H1 (cell line): ENCODE measurements at regions not wholly inside any gene's neighbourhood (a gene's known extent, or its start where the extent isn't known, plus 50 kb on each side); places are given as distances from the start of the nearest gene placed in this dataset.

ENCODE experiments used
- CTCF ChIA-PET: fragments of 300-600 bp; sonication (Branson Sonifier 250); formaldehyde crosslinking; loops from one replicate; lab custom pipeline; 2021; ENCODE audit not compliant: partially characterized antibody; lab: Charles Lee
- POLR2A ChIA-PET: fragments of 300-600 bp; sonication (Branson Sonifier 250); formaldehyde crosslinking; loops from one replicate; lab custom pipeline; 2021; ENCODE audit warnings: inconsistent platforms; ENCODE audit not compliant: partially characterized antibody; lab: Charles Lee
- DNase-seq, 2 experiments: peaks; one replicate each; pipeline versions ENCODE4 v3.0.0 to v3.0.0-alpha.2; 2010 to 2022; ENCODE audit warnings: low spot score in 2 of 2, low read depth in 1 of 2, mixed read lengths in 1 of 2
- FAIRE-seq: peaks from 2 replicates; lab custom pipeline; 2011; peaks lifted over from hg19 to GRCh38; lab: Jason Lieb, UNC
- H2AFZ ChIP-seq: 2 replicates; pipeline ENCODE4 v1.8.1; 2012; ENCODE audit warnings: low read length, inconsistent platforms
- H2AK5ac ChIP-seq: 2 replicates; pipeline ENCODE4 v1.6.1; 2013; ENCODE audit warnings: low read depth, low read length
- H2BK120ac ChIP-seq: replicated peaks from 2 replicates; pipeline ENCODE3; 2013; ENCODE audit warnings: low read depth, low read length, inconsistent platforms
- H2BK12ac ChIP-seq: 2 replicates; pipeline ENCODE4 v1.6.1; 2013; ENCODE audit warnings: low read depth, low read length
- H2BK15ac ChIP-seq: 2 replicates; pipeline ENCODE4 v1.6.1; 2013; ENCODE audit warnings: low read length
- H2BK20ac ChIP-seq: 2 replicates; pipeline ENCODE4 v1.6.1; 2013; ENCODE audit warnings: low read length
- H2BK5ac ChIP-seq: 2 replicates; pipeline ENCODE4 v1.6.1; 2013; ENCODE audit warnings: low read depth, low read length
- H3K14ac ChIP-seq: 2 replicates; pipeline ENCODE4 v1.6.1; 2013; ENCODE audit warnings: inconsistent platforms; ENCODE audit not compliant: insufficient read length
- H3K18ac ChIP-seq: 2 replicates; pipeline ENCODE4 v1.6.1; 2013; ENCODE audit warnings: low read length; ENCODE audit errors: extremely low read depth
- H3K23ac ChIP-seq: 2 replicates; pipeline ENCODE4 v1.6.1; 2013; ENCODE audit warnings: inconsistent platforms; ENCODE audit not compliant: insufficient read length
- H3K23me2 ChIP-seq: 2 replicates; pipeline ENCODE4 v1.6.1; 2013; ENCODE audit warnings: low read depth, low read length
- H3K27ac ChIP-seq: 2 replicates; pipeline ENCODE4 v1.6.1; 2011; ENCODE audit warnings: low read depth, low read length, inconsistent platforms
- H3K27me3 ChIP-seq, 4 experiments: replicated peaks in 1 of 4; 1 replicate in 1 of 4; 2 replicates in 3 of 4; pipeline versions ENCODE4 v1.6.1 to v1.8.1; 2011 to 2013; ENCODE audit warnings: low read length in 3 of 4, mild to moderate bottlenecking in 3 of 4, inconsistent platforms in 2 of 4, mixed read lengths in 2 of 4, moderate library complexity in 1 of 4; ENCODE audit not compliant: control insufficient read depth in 3 of 4, insufficient read depth in 3 of 4; ENCODE audit errors: extremely low read depth in 1 of 4
- H3K36me3 ChIP-seq, 4 experiments: 2 replicates each; pipeline versions ENCODE4 v1.6.1 to v1.8.1; 2011 to 2013; ENCODE audit warnings: mild to moderate bottlenecking in 4 of 4, low read length in 3 of 4, moderate library complexity in 2 of 4, control low read depth in 1 of 4, inconsistent platforms in 1 of 4; ENCODE audit not compliant: insufficient read depth in 4 of 4, control insufficient read depth in 2 of 4
- H3K4ac ChIP-seq: replicated peaks from 2 replicates; pipeline ENCODE3; 2013; ENCODE audit warnings: low read length, low read depth, mixed read lengths, inconsistent platforms; ENCODE audit not compliant: insufficient read length
- H3K4me1 ChIP-seq, 4 experiments: replicated peaks in 1 of 4; 1 replicate in 1 of 4; 2 replicates in 3 of 4; pipeline versions ENCODE4 v1.6.1 to v1.8.1; 2011 to 2013; ENCODE audit warnings: low read length in 3 of 4, inconsistent platforms in 2 of 4, mixed read lengths in 1 of 4; ENCODE audit not compliant: insufficient read depth in 4 of 4, control insufficient read depth in 3 of 4
- H3K4me2 ChIP-seq, 2 experiments: 2 replicates each; pipeline versions ENCODE4 v1.6.1 to v1.8.1; 2011 to 2013; ENCODE audit warnings: low read depth in 2 of 2, low read length in 2 of 2, control low read depth in 1 of 2, inconsistent platforms in 1 of 2, mild to moderate bottlenecking in 1 of 2; ENCODE audit not compliant: insufficient read depth in 1 of 2
- H3K4me3 ChIP-seq, 4 experiments: fragments of 200-600, 300-600 bp in 1 of 4; sonication (generic), shearing (Covaris generic), sonication (Bioruptor Twin) in 1 of 4; 2 replicates each; pipeline versions ENCODE4 v1.5.1 to v1.8.1; 2011 to 2016; ENCODE audit warnings: low read length in 4 of 4, low read depth in 3 of 4, control low read depth in 2 of 4, inconsistent platforms in 2 of 4, mild to moderate bottlenecking in 2 of 4, mixed read lengths in 1 of 4, moderate library complexity in 1 of 4; ENCODE audit not compliant: insufficient read depth in 2 of 4; ENCODE audit errors: extremely low read depth in 1 of 4
- H3K56ac ChIP-seq: replicated peaks from 2 replicates; pipeline ENCODE3; 2013; ENCODE audit warnings: low read depth, mild to moderate bottlenecking, mixed read lengths, low read length, inconsistent platforms; ENCODE audit not compliant: insufficient read length
- H3K79me1 ChIP-seq: 2 replicates; pipeline ENCODE4 v1.6.1; 2013; ENCODE audit warnings: low read depth, low read length, control low read depth
- H3K79me2 ChIP-seq, 2 experiments: 2 replicates each; pipeline versions ENCODE4 v1.6.1 to v1.8.1; 2012 to 2013; ENCODE audit warnings: low read length in 2 of 2, mild to moderate bottlenecking in 2 of 2, inconsistent platforms in 1 of 2; ENCODE audit not compliant: insufficient read depth in 2 of 2, control insufficient read depth in 1 of 2
- H3K9ac ChIP-seq, 4 experiments: replicated peaks in 1 of 4; 1 replicate in 1 of 4; 2 replicates in 3 of 4; pipeline versions ENCODE4 v1.6.1 to v1.8.1; 2011 to 2013; ENCODE audit warnings: low read depth in 3 of 4, low read length in 3 of 4, control low read depth in 2 of 4, mild to moderate bottlenecking in 2 of 4, moderate library complexity in 2 of 4, inconsistent platforms in 1 of 4; ENCODE audit errors: extremely low read depth in 1 of 4
- H3K9me3 ChIP-seq, 2 experiments: 2 replicates each; pipeline versions ENCODE4 v1.6.1 to v1.8.1; 2012 to 2013; ENCODE audit warnings: mild to moderate bottlenecking in 2 of 2, moderate library complexity in 2 of 2, control low read depth in 1 of 2, inconsistent platforms in 1 of 2, low read depth in 1 of 2, low read length in 1 of 2, mixed read lengths in 1 of 2; ENCODE audit not compliant: insufficient read depth in 2 of 2
- H4K20me1 ChIP-seq, 2 experiments: replicated peaks in 1 of 2; 2 replicates each; pipeline versions ENCODE3 to v1.8.1; 2011 to 2013; ENCODE audit warnings: inconsistent platforms in 2 of 2, low read length in 2 of 2, mild to moderate bottlenecking in 1 of 2; ENCODE audit not compliant: insufficient read depth in 2 of 2, control insufficient read depth in 1 of 2
- H4K5ac ChIP-seq: 2 replicates; pipeline ENCODE4 v1.6.1; 2013; ENCODE audit warnings: low read length, low read depth, mixed read lengths, inconsistent platforms; ENCODE audit not compliant: insufficient read length
- H4K8ac ChIP-seq: 2 replicates; pipeline ENCODE4 v1.8.0; 2013; ENCODE audit warnings: mild to moderate bottlenecking, moderate library complexity, low read length, inconsistent platforms; ENCODE audit not compliant: insufficient read depth; ENCODE audit errors: extremely low read depth
- H4K91ac ChIP-seq: replicated peaks from 2 replicates; pipeline ENCODE3; 2013; ENCODE audit warnings: low read length, mixed read lengths, inconsistent platforms; ENCODE audit not compliant: insufficient read length
- CEBPB ChIP-seq: IDR thresholded peaks from 2 replicates; pipeline ENCODE4 v1.6.1; 2012; ENCODE audit warnings: low read depth, low read length
- TAF1 ChIP-seq: IDR thresholded peaks from 2 replicates; pipeline ENCODE4 v1.6.1; 2011; ENCODE audit warnings: mild to moderate bottlenecking, low read depth, low read length
- WGBS, 2 experiments: shearing (Covaris generic) in 1 of 2; methylation state at CpG; one replicate each; pipeline versions ENCODE4 v1.1.6 to v1.1.7; 2013 to 2015; ENCODE audit warnings: low lambda C conversion rate in 2 of 2, mixed read lengths in 2 of 2, inconsistent platforms in 1 of 2, low coverage in 1 of 2, missing lambda C conversion rate in 1 of 2; ENCODE audit not compliant: insufficient replicate concordance in 2 of 2, insufficient coverage in 1 of 2, insufficient read length in 1 of 2; ENCODE audit errors: extremely low coverage in 1 of 2, missing lambda C conversion rate in 1 of 2; 5-methylcytosine and 5-hydroxymethylcytosine counted together

GRCh38 chr13:91145571-91146205 lies 201.8 kb upstream of the MIR17HG start:
- no peak overlapping the region for H3K14ac ChIP-seq
- no peak overlapping the region for H3K56ac ChIP-seq
- POLR2A ChIA-PET: interaction anchor here (0.7 kb wide), 1 partner anchor 324 kb away, joined by 4 read pairs; no protein-coding TSS in a partner anchor
- no peak overlapping the region for H3K4me3 ChIP-seq
- no peak for FAIRE-seq
- H3K9me3 ChIP-seq: no peaks in the 10 kb centered on the region
- H2BK5ac ChIP-seq: no peak overlapping the region
- H3K4ac ChIP-seq: no peak overlapping the region
- H2BK20ac ChIP-seq: no peak overlapping the region
- no peak for DNase-seq
- no peak overlapping the region for H4K8ac ChIP-seq
- no peak overlapping the region for H3K23ac ChIP-seq
- H4K91ac ChIP-seq: no peak overlapping the region
- no peaks in the 10 kb centered on the region for H3K36me3 ChIP-seq
- no peak overlapping the region for H2AK5ac ChIP-seq
- H2BK12ac ChIP-seq: no peak overlapping the region
- H3K18ac ChIP-seq: no peak overlapping the region
- no peaks in the 10 kb centered on the region for H3K27me3 ChIP-seq
- no peaks in the 10 kb centered on the region for H3K4me1 ChIP-seq
- H3K79me2 ChIP-seq: no peaks in the 10 kb centered on the region
- no peaks in the 10 kb centered on the region for H4K20me1 ChIP-seq
- H3K23me2 ChIP-seq: no peaks in the 10 kb centered on the region
- 94% methylated on average over 2 of the region's 2 CpGs; no CpG with 5 or more reads in 1 of the 2 experiments for WGBS, 2 experiments
- H3K79me1 ChIP-seq: no peaks in the 10 kb centered on the region
- H2BK120ac ChIP-seq: no peak overlapping the region
- H3K9ac ChIP-seq: no peak overlapping the region
- no peak overlapping the region for H3K4me2 ChIP-seq
- no peak overlapping the region for H2BK15ac ChIP-seq
- CTCF ChIA-PET: interaction anchor here (0.6 to 3.6 kb wide), 6 partner anchors 9 to 168 kb away, joined by 3 to 25 read pairs (median 4); no protein-coding TSS in a partner anchor
- no peak overlapping the region for H3K27ac ChIP-seq
- no peak overlapping the region for H4K5ac ChIP-seq
- H2AFZ ChIP-seq: no peak overlapping the region
- TF ChIP-seq TAF1: no peak
- no peak for TF ChIP-seq CEBPB
